HG03521 (cell line): ENCODE measurements at regions not wholly inside any gene's neighbourhood (a gene's known extent, or its start where the extent isn't known, plus 50 kb on each side); places are given as distances from the start of the nearest gene placed in this dataset.
"Not testable (repeated sequence)": the region's sequence is repeated elsewhere in the genome, so short reads cannot be mapped to it uniquely, and the experiment has no call there.

Source experiments
- ATAC-seq: cut with Tn5 transposase; IDR thresholded peaks from one replicate; pipeline ENCODE4 v1.9.1; 2021; ENCODE audit warnings: mild to moderate bottlenecking, moderate library complexity; ENCODE audit not compliant: unreplicated experiment

DNA sequence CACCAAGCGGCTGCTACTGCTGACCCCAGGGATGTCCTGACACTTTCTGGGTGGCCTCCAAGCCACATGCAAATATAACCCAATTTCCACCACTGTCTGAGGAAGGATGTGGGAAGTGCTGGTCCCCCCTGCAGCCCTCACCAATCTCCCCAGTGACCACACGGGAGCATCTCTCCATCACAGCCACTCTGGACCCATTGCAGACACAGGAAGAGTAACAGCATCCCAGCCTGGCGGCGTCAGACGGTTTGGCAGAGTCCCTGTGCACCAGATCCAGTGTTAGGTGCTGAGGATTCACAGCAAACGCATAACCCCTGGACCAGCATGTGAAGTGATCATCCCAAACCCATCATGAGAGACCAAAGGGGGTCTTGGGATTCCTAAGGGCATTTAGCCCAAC is 163.7 kb upstream of the TNRC6C start:
- ATAC-seq = no peak

- no peak for ATAC-seq
Observed at GRCh38 chr17:77795685-77796084, 162.8 kb upstream of the TNRC6C start.

DNA sequence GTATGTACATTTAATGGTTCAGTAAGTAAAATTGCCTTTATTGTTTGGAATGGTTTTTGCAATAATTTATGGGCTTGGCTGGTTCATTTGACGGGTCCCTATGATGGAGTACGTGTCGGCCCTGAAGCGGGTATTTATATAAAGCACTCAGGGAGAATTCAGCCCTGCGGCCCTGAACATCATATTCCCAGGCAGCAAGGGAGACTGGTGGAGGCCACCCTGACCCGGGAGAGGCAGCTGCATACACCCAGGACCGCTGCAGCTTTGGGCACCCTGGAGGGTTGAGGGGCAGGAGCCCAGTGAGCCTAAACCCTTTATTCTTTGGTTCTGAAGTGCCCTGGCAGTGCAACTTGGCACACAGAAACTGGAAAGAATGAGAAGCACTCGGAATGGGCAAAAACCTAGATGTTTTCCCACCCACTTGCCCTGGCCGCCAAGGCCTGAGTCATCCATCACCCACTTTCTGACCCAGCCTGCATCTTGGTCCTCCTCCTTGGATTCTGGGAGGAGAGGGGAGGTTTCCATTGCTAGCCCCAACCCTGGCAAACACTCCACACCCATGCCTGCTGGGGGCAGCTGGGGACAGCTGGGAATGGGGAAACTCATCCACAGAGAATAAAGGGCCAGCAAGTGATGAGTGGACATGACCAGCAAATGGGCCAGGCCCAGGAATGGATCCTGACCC is 162.2 kb upstream of the TNRC6C start:
- ATAC-seq = no peak

DNA sequence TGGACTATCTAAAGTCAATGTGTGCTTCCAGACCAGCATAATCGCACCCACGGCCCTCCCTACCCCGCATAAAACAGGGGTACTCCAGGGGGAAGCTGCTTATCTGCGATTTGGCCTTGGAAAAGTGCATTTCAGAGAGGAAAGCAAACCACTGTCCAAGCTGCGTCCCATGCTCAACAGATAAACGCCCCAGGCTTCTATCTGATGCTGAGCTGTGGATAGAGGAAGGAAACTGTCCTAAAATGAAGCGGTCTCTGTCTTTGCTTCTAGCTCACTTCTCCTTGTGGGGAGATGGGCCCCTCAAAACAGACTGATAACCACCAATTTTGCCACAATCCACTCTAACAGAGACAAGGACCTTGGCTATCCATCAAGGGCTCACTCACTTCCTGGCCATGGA is 160.5 kb upstream of the TNRC6C start:
- ATAC-seq = no peak

GRCh38 chr17:77798481-77798880 is 160.0 kb upstream of the TNRC6C start:
- ATAC-seq = no peak

- no peak for ATAC-seq
Observed at GRCh38 chr17:77800816-77801215, 157.7 kb upstream of the TNRC6C start.

GRCh38 chr17:77801545-77802332 is 156.8 kb upstream of the TNRC6C start:
- no peak for ATAC-seq

DNA sequence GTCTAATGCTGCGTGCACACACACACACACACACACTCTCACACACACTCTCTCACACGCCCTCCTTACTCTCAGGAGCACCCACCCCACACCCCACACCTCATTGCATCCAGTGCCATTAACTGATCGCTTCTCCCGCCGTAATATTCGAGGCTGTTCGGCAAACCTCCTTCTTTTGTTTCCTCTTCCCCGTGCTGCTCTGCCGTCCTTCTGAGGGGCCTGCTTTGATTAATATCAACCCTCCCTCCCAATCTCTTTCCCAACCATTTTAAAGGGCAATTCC is 156.2 kb upstream of the TNRC6C start:
- ATAC-seq = no peak

GRCh38 chr17:77802811-77803220 is 155.7 kb upstream of the TNRC6C start:
- ATAC-seq = no peak

- ATAC-seq = no peak
Observed at GRCh38 chr17:77803726-77804125, 154.8 kb upstream of the TNRC6C start.

DNA sequence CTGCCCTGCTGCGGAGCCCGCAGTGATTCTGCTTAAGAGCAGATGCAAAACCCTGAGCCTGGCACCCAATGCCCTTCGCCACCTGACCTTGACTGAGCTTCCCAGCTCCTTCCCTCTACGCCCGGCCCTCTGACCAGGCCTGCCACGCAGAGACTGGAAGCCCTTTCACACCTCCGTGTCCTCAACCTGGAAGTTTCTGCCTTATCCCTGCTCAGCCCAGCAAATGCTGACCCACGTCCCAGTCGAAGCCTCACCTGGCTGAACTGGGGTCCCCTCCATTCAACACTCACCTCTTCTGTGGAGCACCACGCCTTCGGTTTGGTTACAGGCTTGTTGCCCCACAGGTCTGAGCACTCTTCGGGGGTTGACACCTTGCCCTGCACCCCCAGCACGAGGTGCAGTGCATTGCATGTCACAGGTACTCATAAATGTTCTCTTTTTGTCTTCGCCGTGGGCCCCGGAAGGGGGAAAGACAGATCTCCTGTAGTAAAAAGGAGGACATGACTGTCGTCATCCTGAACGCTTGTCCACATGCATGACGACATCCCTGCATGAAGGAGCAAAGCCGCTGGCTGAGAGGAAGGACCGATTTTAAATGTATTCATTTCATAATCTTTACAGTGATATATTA is 153.6 kb upstream of the TNRC6C start:
- ATAC-seq = no peak

GRCh38 chr17:77805970-77806369 is 152.5 kb upstream of the TNRC6C start:
- ATAC-seq = not testable (repeated sequence)

DNA sequence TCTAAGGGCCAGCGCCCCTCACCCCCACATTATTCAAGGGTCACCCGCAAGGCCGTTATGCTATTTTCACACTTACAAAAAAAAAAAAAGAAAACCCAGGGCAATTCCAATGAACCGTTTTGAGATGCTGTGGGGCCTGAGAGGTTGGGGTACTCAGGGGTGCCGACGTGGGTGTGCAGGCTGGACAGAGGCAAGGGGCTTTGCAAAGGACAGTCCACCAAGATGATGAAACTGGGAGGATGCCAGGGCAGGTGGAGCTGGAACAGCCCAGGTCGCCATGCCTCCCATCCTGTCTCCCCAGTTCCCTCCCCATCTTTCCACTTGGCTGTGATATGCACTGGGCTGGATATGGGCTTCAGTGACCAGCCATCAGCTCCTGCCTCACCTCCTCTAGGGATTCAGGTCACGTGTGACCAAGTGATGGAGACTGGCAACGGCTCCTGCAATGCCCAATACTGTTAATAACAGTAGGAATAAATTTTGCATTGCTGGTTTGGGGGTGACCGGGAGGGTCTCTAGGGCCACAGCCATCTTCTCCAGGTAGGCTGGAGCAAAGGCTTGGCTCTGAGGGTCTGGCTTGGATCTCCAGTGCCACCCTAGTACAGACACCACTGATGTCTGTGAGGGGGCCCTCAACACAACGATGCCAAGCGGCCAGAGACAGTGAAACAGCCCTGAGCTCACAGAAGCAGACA is 151.3 kb upstream of the TNRC6C start:
- ATAC-seq = no peak

- no peak for ATAC-seq
Observed at GRCh38 chr17:77807746-77808441, 150.6 kb upstream of the TNRC6C start.

DNA sequence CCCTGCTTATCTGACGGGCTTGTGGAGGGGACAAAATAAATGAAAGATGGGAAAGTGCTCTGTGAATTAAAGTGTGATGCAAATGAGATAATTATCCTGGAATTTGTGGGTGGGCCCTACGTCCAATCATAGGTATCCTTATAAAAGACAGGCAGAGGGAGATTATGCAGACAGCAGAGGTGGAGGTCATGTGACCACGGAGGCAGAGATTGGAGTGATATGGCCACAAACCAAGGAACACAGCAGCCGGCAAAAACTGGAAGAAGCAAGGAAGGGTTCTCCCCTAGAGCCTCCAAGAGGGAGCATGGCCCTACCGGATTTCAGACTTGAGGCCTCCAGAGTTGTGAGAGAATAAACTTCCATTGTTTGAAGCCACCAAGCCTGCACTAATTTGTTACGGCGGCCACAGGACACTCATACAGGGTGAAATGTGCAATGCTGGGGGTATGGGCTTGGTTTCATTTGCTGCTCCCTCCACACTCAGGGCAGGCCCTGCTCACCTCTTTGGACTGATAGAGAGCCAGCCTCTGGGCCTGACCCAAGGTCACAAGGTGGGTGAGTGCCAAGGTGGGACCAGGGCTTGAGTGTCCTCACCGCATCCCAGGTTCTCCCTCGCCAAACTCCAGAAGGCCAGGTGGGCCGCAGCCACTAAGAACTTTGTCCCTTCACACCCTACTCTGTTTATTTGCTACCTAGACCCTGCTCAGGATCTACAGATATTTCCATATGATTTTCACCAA is 149.6 kb upstream of the TNRC6C start:
- ATAC-seq = no peak

GRCh38 chr17:77809814-77810213 is 148.7 kb upstream of the TNRC6C start:
- ATAC-seq = no peak

DNA sequence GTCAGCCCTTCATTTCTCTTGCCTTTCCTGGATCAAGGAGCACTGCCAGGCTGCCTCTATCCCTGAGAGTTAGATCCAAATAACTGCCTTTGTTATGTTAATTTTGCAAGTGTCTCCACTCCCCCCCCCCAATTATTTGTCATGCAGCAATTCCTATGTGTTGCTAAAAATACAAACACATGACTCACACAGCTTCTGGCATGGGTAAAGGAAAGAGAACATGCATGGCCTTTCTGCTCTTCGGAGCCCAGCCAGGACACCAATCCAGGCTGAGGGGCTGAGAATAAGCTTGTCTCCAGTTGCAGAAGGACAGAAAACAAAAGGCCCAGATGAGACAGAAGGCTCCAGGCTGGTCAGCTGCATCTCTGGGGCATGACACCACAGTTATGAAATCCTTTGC is 148.0 kb upstream of the TNRC6C start:
- ATAC-seq = no peak

DNA sequence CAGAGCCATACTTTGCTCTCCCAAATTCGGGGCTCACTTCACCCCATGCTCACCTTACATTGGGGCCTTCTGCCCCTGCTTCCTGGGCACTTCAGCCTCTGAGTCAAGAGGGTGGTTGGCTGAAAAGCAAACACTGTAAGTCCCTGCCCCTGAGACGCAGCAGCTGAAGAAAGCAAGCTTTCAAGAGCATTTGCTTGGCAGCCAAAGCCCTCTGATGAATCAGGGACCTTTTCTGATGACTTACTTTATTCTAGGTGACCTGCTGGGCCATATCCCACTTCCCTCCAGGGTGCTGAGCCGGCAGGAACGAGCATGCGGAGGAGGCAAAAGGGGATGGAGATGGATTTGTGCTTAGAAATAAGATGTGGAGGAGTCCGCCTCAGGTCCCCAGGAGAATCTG is 147.0 kb upstream of the TNRC6C start:
- no peak for ATAC-seq

DNA sequence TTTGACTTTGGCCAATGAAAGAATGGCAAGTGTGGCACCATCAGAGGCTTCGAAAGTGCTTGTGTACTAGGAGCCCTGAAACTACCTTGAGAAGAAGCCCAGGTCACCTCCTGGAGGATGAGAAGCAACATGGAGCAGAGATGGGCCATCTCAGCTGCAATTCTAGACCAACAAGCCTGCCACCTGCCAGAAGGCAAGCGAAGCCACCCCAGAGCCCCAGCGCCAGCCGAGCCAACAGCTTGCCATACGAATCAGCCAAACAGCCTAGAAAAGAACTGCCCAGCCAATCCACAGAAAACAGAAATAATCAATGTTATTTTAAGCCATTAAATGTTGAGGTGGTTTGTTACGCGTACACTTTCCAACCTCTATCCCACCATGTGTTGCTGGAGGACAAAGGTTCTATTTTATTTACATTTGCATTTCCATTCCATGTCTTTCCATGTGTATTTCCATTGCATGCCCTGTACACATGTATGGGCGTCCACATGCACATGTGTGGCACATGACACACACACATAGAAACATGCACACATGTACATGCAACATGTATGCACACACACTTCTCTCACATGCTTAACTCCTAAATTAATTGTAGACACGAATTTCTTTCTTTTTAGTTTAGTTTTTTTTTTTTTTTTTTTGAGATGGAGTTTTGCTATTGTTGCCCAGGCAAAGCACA is 144.3 kb upstream of the TNRC6C start:
- ATAC-seq = no peak
